ENCODE measurements at regions not wholly inside any gene's neighbourhood (a gene's known extent, or its start where the extent isn't known, plus 50 kb on each side); places are given as distances from the start of the nearest gene placed in this dataset.
A peak's percentile ranks its signal among the peaks of the same experiment; 100 is the strongest.

DNA sequence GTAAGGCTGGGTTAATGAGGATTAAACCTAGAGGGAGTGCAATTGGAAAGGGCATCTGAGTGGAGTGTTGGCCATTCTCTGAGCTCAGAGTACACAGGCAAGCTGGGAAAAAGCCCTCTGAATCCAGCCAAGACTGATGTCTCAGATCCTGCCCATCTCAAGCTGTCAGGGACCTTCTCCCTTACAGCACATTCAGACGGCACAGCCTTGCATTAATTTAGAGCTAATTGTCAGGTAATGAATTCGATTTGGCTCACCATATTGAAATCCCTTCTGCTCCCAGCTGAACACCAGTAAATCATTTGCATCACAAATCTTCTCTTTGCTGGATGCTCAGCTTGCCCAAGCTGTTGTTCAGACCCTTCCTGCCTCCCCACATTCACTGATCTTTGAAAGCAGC is 399.3 kb upstream of the PODXL start:
- no peak for TF ChIP-seq CTCF (IDR thresholded peaks at IDR 0.05)
- no peak for DNase-seq (ENCODE audit: low spot score)
- Histone ChIP-seq H3K4me3 (no peak overlapping the region), H3K27ac (no peak overlapping the region)

DNA sequence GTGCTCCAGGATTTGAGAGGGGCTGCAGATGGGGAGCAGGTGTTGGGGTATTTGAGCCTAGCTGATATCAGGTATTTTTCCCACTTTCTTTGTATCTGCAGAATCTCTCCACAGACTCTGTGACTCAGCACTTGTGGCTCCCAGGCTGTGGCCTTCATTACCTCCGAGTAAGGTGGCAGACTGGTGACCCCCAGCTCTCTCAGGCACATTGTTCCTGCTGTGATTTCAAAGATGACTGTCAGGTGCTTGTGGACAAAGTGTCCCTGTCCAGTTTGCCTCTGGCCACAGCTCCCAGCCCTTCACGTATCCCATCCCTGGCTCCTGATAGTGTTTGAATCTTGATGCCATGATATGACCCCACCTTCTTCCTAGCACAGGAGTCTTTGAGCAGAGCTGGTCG is 396.8 kb upstream of the PODXL start:
- no peak for DNase-seq (ENCODE audit: low spot score)
- no peak for TF ChIP-seq CTCF (IDR thresholded peaks at IDR 0.05)
- Histone ChIP-seq H3K27ac (no peak overlapping the region), H3K4me3 (no peak overlapping the region)

DNA sequence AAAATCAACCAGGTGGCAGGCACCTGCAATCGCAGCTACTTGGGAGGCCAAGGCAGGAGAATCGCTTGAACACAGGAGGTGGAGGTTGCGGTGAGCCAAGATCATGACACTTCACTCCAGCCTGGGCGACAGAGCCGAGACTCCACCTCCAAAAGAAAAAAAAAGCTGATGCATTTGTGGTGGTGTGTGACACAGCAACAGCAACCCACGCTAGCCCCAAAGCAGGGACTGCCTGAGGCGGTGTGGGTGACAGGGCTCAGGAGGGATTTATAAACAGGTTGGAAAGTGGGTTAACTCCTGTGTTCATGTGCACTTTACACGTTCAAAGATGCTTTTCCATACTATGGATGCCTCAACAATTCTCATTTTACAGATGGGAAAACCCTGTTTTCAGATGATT is 395.9 kb upstream of the PODXL start:
- H3K27ac ChIP-seq: no peak overlapping the region
- DNase-seq (ENCODE audit: low spot score): no peak
- TF ChIP-seq CTCF (IDR thresholded peaks at IDR 0.05): no peak
- no peak overlapping the region for H3K4me3 ChIP-seq

- Histone ChIP-seq H3K27ac (no peak overlapping the region), H3K4me3 (no peak overlapping the region)
- DNase-seq (ENCODE audit: low spot score): no peak
- no peak for TF ChIP-seq CTCF (IDR thresholded peaks at IDR 0.05)
Measured at GRCh38 chr7:131950758-131951157, 394.3 kb upstream of the PODXL start.

DNA sequence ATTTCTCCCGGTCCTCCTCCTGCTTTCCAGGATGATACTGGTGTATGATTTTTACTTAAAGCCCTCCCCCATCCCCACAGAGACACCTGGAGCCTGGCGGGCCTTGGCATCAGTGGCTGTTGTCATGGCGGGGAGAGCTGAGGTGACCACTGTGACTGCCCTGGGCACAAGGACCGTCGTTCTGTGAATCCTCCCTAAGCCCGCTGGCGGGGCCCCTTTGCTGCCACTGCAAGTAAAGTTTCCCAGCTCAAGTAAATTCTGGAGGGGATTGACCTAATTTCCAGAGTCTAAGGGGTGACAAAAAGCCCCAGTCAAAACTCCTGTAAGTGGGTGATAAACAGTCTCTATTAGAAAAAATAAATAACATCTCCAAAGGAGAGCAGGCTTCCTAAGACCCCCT is 393.2 kb upstream of the PODXL start:
- Histone ChIP-seq H3K27ac (no peak overlapping the region), H3K4me3 (no peak overlapping the region)
- TF ChIP-seq CTCF (IDR thresholded peaks at IDR 0.05): no peak
- no peak for DNase-seq (ENCODE audit: low spot score)

- TF ChIP-seq CTCF (IDR thresholded peaks at IDR 0.05): no peak
- no peak overlapping the region for H3K27ac ChIP-seq
- DNase-seq (ENCODE audit: low spot score): peak; percentile 50
- H3K4me3 ChIP-seq: no peak overlapping the region
Measured at GRCh38 chr7:131948434-131949053, 392.1 kb upstream of the PODXL start.

- H3K27ac ChIP-seq: no peak overlapping the region
- no peak for TF ChIP-seq CTCF (IDR thresholded peaks at IDR 0.05)
- DNase-seq (ENCODE audit: low spot score): no peak
- H3K4me3 ChIP-seq: no peak overlapping the region
Measured at GRCh38 chr7:131947661-131948060, 391.2 kb upstream of the PODXL start.

Data from coronary artery (tissue), 2 donors.